ENCODE measurements at regions not wholly inside any gene's neighbourhood (a gene's known extent, or its start where the extent isn't known, plus 50 kb on each side); places are given as distances from the start of the nearest gene placed in this dataset.

- no peak for TF ChIP-seq CTCF (conservative IDR thresholded peaks at IDR 0.05; ENCODE audit: low read length)
- TF ChIP-seq EZH2phosphoT487 (IDR thresholded peaks at IDR 0.05; ENCODE audit: borderline replicate concordance, low read depth, low read length), result no peak
Observed at GRCh38 chr6:14626556-14626955, 509.0 kb downstream of the CD83 start.
